PC-9 (cell line): ENCODE measurements at regions not wholly inside any gene's neighbourhood (a gene's known extent, or its start where the extent isn't known, plus 50 kb on each side); places are given as distances from the start of the nearest gene placed in this dataset.

ENCODE experiments used
- CTCF ChIP-seq: fragments of 200-600 bp; sonication (generic); conservative IDR thresholded peaks from 2 replicates; pipeline ENCODE4 v1.6.1; 2017; ENCODE audit warnings: mixed run types, antibody characterized with exemption, mild to moderate bottlenecking, moderate library complexity
- EZH2 ChIP-seq: fragments of 200-600 bp; sonication (generic); IDR thresholded peaks from 2 replicates; pipeline ENCODE4 v1.8.0; 2017; ENCODE audit warnings: antibody characterized with exemption, low read depth

GRCh38 chr10:6650586-6650985 is 70.5 kb upstream of the PRKCQ start:
- TF ChIP-seq CTCF (no peak), EZH2 (no peak)
